Umbilical cord (tissue), 1 donor: ENCODE measurements at regions not wholly inside any gene's neighbourhood (a gene's known extent, or its start where the extent isn't known, plus 50 kb on each side); places are given as distances from the start of the nearest gene placed in this dataset.
A peak's percentile ranks its signal among the peaks of the same experiment; 100 is the strongest.
"Not testable (repeated sequence)": the region's sequence is repeated elsewhere in the genome, so short reads cannot be mapped to it uniquely, and the experiment has no call there.

Experiments
- DNase-seq: peaks from one replicate; pipeline ENCODE4 v3.0.0-alpha.2; 2015; ENCODE audit warnings: low spot score

DNA sequence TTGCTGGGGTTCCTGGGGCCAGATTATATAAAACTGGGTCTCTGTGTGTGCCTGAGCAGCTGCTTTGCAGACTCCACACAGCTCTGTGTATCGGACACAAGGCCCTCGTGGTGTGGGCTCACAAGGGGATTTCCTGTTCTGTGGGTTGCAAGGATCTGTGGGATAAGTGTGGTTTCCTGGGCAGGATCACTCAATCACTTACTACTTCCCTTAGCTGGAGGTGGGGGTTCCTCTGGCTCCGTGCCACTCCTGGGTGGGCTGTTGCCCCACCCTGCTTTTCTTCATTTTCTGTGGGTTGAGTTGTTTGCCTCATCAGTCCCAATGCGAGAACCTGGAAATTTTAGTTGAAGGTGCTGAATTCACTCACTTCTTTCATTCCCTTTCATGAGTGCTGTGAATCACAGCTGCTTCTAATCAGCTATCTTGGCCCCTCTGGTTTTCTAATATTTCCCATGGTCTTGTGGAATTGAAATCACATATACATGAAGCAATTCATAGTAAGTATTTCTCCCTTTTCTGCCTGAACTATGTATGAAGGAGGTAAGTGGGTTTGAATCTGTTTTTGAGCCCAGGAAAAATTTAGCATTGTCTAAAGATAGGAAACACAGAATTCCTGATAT is 196.3 kb downstream of the DCDC2C start:
- DNase-seq = no peak

DNA sequence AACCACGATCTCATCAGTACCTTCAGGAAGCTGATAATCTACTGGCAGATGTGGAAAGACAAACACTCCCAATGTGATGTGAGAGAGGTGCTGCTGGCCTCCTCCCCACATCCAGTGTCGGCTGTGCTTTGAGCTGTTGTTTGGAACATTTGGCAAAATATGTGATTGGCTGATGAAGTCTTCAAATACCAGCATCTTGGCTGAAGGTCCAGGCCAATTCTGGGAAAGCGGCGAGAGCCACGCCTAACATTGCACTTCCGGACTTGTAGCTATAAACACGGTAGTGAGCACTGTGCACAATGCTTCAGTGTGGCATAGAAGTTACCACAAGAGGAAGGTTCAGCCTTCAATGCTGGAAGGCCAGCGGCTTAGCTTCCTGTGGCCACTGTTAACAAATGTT is 198.8 kb downstream of the DCDC2C start:
- DNase-seq = no peak

DNA sequence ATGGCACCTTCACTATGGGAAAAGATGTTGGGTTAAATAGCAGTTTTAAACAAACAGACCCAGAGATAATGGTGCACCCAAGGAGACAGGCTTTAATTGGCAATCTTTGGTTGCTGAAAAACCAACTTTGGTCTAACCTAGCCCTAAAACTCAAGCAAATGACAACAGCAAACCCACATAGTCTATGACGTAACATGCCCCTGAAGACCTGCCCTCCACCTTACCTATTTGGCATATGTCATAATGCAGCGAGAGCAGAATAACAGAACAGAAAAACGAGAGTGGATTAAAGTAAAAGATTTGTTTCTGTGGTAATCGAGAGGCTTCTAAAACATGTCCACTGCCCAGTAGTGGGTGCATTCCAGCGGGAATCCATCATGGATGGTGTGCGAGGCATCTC is 200.7 kb downstream of the DCDC2C start:
- DNase-seq = no peak

DNA sequence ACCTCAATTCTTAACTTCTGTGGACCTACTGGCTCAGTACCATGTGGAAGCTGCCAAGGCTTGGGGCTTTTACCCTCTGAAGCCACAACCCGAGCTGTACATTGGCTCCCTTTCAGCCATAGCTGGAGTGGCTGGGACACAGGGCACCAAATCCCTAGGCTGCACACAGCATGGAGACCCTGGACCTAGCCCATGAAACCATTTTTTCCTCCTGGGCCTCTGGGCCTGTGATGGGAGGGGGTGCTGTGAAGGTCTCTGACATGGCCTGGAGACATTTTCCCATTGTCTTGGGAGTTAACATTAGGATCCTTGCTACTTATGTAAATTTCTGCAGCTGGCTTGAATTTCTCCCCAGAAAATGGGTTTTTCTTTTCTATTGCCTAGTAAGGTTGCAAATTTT is 205.1 kb downstream of the DCDC2C start:
- DNase-seq = not testable (repeated sequence)

DNA sequence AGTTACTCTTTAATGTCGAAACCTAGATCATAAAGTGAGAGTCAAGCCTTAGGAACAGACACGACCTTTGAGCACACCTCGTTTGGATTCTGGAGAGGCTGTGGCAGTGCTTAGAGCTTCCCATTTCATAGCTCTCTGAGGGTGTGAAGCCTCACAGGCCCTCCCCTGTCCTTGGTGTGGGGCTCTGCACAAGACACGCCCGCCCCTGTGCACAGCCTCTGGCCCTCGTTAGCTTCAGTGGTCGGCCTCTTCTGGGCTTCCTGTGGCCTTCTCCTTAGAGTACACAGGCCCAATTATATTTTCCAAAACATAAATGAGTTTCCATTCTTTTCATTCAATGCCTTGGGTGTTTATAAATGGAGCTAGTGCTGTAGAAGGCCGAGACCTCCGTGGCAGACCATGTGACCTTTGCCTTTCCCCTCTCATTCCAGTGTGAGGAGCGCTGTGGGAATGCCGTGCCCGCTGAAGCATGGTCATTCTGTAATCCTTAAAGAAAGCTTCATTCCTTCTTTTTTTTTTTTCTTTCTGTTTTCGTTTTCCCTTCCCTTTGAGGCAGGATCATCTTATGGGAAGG is 208.6 kb downstream of the DCDC2C start:
- DNase-seq = no peak

DNA sequence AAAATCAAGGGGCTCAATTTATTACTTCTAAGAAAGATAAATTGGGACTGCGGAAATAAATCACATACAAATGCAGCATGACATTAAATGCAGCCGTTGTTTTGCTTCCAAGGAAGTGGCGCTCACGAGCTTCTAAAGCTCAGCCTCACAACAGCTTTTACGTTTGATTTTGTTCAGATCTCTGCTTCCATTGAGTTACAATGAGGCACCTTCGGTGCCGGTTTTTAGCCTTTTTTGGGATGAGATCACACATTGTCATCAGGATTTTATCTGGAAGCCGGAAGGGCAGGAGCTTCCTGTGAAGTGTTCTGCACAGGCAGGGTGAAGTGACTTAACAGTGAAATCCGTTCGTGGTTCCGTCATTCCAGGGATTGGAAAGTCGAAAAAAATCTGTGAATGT is 209.8 kb downstream of the DCDC2C start:
- peak; percentile 12 for DNase-seq

DNA sequence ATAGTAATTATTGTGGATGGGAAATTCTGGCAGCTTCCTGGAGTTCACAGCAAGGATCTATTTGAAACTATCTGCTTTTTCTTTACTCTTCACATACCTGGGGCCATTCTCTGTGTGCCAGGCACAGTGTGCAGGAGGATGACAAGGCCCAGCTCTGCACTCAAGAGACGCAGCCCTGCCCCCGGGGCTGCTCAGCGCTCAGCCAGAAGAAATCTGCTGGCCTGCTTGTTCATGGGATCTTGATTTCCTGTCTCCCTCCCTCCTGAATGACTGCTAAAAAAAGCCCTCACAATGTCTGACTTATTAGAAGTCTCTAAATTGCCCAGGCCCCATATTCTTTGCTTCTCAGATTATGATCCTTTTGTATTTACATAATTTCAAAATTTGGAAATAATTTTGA is 210.9 kb downstream of the DCDC2C start:
- peak; percentile 16 for DNase-seq

DNA sequence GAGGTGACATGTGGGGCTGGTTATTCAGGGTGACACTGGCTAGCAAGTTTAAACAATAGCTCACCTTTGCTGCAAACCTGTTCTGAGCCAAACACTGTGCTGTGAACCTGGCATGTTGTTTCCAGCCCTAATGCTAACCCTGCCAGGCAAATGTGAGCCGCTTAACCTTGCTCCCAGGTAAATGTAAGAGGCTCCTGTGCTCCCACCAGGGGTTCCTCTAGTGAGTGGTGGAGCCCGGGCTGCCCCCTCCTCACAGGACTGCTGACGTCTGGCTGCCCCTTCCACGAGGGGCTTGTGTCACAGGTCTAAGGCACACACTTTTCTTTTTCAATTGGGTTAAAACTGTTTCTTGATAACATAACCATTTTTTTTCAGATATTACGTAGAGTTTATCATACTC is 223.7 kb downstream of the DCDC2C start:
- DNase-seq = no peak

DNA sequence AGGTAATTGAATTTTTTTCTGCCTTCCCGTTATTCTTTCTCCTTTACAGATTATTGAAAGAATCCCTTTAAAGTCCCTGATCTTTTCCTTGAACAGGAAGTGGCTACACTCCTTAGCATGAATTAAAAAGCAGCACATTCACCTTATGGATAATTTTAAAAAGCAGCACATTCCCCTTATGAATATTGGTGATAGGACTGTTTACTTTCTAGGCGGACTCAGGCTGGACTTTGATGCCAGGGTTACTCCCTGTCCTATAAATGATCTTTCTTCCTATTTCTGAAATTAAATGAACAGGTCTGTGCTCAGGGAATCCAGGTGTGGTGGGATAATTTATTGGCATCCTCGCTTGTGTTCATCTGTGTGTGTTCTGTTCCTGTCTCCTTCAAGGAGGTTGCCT is 226.0 kb downstream of the DCDC2C start:
- no peak for DNase-seq

DNA sequence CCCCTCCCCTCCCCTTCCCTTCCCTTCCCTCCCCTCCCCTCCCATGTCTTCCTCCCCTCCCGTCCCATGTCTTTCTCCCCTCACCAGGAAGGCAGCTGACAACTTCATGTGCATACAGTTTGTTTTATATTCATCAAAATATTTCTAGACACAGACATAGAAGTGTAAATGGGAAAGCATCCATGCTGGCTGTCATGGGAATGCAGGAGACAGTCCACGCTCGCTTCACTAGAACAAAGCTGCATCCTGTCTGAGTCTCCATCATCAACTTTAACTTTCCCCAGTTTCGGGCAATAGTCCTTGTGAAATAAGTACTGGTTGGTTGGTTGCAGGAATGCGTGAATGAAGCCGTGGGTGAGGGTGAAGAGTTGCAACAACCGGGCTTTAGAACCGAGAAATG is 226.9 kb downstream of the DCDC2C start:
- no peak for DNase-seq

DNA sequence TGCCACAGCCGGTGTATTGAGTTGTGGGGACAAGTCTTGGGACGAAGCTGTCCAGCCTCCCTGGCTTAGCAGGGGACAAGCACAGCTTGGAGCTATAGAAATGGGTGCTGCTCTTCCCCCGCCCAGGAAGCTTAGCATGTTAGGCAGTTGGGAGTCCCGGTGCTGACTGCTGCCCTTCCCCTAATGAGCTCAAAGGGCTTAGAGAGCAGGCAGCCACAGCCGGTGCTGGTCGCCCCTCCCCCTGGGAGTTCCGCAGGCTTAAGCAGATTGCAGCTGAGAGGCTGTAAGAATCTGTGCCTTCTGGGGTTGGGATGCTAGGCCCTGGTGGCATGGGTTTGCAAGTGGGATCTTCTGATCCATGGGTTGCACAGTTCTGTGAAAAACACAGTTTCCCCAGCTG is 237.3 kb downstream of the DCDC2C start:
- no peak for DNase-seq

DNA sequence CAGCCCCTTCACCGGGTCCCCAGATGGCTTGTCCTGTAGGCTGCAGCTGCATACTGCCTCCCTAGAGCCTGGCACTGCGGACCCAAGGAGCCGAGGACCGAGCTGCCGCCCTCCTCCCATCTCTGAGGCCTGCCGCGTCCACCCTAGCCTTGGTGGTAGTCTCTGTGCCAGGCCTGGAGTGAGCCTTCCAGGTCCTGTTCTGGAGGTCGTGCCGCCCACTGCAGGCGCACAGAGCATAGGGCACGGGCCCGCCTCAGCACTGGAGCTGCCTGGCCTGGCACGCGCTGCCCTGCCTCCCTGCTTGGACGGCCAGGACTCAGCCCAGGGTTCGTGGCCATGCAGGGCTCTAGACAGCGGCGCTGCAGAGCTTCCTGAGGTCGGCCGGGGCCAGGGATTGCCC is 239.5 kb downstream of the DCDC2C start:
- no peak for DNase-seq

DNA sequence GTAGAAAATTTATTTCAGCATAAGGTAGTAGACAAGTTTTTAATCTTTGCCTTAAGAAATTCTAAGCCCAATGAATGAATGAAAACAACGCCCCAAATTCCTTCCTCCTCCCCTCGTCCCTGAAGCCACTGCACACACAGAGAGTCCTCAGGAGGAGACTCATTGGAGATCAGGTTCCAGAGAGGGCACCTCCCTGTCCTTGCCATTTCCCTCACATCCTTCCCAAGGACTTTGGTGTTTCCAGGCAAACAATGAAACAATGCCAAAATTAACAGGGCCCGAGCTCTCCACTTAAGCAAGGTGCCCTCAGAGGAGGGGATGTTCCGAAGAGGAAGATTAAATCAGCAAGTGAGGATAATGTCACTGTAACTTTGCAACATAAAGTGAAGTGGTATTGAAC is 240.7 kb downstream of the DCDC2C start:
- DNase-seq = no peak

DNA sequence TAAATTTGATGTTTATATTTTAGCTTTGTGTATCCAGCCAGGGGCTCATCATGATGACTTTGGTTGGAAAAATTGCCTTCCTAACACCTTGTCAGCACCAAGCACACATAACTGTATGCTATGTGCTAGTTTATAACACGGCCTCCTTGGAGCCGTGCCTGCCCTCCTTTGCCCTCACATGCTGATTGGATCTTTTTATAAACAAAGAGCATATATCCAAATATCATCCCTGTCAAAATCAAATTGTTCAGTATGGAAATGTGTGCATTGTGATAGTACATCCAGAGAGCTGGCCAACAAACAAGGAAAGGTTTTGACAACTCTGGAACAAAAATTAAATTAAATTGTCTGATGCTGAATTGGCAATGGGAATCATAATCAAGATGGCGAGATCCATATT is 241.5 kb downstream of the DCDC2C start:
- DNase-seq = no peak

DNA sequence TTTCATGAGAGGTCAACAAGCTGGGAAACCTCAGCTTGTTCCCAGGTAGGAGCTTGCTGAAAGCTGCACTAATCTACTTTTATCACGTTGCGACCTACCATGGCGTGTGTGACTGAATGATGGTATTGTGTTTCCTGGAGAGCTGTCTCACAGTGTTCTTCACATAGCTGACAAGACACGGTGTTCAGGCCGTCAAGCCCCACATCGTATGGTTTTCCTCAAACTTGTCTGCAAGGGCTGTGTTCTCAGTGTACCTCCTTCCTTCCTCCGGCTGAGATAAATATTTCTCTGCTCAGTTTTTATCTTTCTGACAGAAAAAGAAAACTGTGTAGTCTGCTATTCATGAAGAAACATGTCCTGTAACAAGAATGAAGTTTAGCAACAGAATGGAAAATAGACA is 244.8 kb downstream of the DCDC2C start:
- peak; percentile 73 for DNase-seq

DNA sequence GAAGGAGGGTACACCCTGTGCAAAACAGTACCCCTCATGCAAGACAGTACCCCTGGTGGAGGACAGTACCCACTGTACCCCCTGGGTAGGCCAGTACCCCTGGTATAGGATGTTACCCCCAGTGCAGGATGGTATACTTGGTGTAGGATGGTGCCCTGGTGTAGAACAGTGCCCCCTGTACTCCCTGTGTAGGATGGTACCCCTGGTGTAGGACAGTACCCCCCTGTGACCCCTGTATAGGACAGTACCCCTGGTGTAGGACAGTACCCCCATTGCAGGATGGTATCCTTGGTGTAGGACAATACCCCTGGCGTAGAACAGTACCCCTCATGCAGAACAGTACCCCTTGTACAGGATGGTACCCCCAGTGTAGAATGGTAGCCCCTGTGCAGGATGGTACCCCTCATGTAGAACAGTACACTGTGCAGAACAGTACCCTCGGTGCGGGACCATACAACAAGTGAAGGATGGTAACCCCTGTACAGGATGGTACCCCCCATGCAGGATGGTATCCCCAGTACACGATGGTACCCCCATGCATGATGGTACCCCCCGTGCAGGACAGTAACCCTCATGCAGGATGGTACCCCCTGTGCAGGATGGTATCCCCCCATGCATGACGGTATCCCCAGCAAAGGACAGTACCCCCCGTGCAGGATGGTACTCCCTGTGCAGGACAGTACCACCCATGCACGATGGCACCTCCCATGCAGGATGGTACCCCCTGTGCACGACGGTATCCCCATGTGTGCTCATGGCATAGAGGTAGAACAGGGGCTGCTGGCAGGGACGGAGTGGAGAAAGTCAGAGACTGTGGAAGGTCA is 248.0 kb downstream of the DCDC2C start:
- no peak for DNase-seq

DNA sequence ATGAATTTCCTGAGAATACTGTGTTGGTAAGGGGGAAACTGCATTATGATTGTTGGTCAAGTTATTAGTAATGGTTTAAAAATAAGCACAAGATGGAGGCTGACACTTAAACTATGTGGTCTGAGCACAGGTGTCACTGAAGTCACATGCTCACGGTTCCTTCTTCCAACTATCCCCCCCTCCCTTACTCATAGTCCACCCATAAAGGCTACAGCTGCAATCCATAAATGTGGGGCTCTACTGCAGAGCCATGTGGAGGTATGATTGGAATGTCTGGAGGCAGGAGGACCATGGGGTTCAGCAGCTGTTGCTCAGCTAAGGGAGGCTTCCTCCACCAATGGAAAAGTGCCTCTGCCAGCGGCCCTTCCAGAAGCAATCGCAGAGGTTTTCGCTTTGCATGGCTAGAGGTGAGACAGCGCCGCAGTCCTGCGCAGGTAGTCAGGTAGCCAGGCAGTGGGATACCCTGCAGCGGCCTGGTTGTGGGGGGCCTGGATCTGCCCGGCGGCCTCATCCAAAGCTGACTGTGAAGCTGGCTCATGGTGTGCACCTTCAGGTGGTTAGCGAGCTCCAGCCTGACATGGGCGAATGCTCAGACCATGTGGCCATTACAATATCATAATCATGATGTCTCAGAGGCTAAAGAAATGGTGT is 249.6 kb downstream of the DCDC2C start:
- DNase-seq = no peak

DNA sequence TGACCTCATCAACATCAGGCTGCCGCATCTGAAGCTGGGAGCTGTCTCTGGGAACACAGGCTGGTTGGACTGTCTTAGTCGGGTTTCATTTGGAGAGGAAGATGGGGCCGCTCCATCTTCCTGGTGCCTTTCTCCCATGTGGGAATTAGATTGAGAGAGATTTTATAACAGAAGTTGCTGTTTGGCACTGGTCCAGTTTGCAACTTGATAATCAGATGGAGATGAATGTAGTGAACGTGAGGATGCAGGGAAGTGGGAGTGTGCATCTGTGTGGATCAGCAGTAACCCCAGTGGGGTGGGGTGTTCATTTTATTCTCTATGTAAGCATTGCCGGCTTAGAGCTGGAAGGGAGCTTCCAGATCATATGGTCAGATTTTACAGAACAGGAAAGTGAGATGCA is 250.9 kb downstream of the DCDC2C start:
- no peak for DNase-seq

DNA sequence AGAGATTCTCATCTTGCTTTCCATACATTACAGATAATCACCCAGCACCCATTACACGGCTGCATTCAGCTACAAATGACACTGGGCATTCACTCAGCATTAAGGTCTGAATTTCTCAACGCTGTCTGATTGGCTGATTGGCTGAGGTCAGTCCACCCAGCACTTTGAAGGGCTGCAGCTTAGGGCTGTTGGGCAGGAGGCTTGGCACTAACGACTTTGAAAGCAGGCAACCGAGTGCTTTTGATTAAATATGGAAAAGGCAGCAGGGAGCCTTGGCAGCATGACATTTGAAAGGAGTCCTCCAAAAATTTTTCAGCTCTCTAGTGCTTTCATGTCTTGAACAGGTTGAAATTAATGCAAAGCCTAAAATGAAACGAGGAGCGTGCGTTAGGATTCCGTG is 253.0 kb downstream of the DCDC2C start:
- no peak for DNase-seq

DNA sequence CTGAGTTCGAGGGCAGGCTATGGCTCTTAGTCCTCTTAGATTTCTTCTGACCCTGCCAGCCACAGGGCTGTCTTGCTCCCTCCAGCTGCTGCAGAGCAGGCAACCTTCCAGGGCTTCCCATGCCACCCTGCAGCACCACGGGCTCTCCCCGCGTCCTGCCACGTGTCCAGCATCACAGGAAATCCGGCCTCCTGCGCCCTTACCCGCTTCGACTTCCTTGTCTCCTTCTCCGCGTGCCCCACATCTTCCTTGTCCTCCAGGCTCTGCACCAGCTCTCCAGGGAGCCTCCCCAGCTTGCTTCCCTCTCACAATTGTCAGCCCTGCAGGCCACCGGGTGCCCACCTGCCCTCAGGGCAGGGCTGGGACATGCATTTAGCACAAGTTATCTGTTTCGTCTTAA is 253.5 kb downstream of the DCDC2C start:
- DNase-seq = no peak

DNA sequence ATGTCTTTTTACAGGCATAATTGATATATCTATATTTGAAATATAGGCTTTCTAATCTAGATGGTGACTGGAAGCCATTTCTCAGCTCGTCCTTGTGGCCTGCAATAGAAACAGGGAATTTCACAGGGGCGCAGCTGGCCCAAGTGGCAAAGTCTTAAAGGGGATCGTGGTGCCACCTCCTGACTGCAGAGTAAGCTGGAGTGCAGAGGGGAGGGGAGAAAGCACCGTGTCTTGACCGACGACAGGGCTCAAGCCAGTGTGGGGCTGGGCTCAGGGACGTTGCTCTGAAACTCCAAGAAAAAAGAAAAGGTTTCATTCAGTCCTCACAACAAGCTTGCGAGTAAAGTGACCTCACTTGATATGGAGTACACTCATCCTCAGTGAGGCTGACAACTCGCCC is 255.1 kb downstream of the DCDC2C start:
- DNase-seq = no peak

DNA sequence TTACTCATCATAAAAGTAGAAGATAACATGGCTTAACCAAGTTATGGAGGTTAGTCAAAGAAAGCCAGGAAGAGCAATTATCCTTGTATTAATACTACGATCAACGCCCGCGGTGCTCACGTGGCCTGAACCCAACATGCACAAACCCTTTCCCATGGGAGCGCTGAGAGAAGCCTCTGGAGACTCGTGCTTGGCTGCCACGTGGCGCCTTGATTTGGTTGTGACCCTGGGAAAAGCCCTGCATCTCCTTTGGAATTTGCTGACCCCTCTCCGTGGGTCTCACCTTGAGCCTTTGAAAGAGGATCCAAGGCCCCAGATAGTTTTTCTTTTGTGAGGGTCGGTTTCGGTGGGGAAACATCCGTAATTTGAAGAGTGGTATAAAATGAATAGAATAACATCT is 255.6 kb downstream of the DCDC2C start:
- DNase-seq = no peak

DNA sequence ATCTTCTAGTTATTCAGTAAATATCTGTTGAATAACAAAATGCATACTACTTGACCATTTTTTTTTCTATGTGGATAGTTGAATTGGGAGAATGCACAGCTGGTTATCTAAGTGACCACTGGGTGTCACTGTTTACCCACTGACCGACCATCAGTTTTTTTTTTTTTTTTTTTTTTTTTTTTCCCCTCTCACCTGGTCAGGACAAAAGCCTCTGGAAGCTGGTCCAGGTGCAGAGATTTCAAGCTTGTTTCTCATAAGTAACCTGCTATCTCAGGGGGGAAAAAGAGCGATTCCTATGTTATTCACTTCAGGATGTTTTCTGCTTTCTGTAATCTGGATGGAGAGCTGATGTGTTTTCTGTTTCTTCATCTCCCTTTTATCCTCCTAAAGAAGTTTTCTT is 256.0 kb downstream of the DCDC2C start:
- DNase-seq = no peak
